Tibial nerve (tissue), 4 donors: ENCODE measurements at regions not wholly inside any gene's neighbourhood (a gene's known extent, or its start where the extent isn't known, plus 50 kb on each side); places are given as distances from the start of the nearest gene placed in this dataset.

Experiments
- CTCF ChIP-seq, 5 experiments: fragments of 200-600 bp in 3 of 5; fragments of 450-650 bp in 2 of 5; sonication (generic) in 3 of 5; IDR thresholded peaks; one replicate each; pipeline ENCODE4 v1.5.1; 2016 to 2019; ENCODE audit warnings: antibody characterized with exemption in 5 of 5, mild to moderate bottlenecking in 3 of 5, moderate library complexity in 2 of 5
- EP300 ChIP-seq, 2 donors: sonication (generic); formaldehyde crosslinking; IDR thresholded peaks; one replicate each; pipeline ENCODE4 v1.6.1; 2017; ENCODE audit warnings: antibody characterized with exemption in 2 of 2, mild to moderate bottlenecking in 1 of 2
- POLR2A ChIP-seq, 2 donors: fragments of 450-650 bp; IDR thresholded peaks; one replicate each; pipeline ENCODE4 v1.6.1; 2017; ENCODE audit warnings: antibody characterized with exemption in 2 of 2, mild to moderate bottlenecking in 2 of 2, moderate library complexity in 2 of 2

- TF ChIP-seq CTCF (IDR thresholded peaks at IDR 0.05) = no peak
- no peak for TF ChIP-seq POLR2A (IDR thresholded peaks at IDR 0.05)
- TF ChIP-seq EP300 (IDR thresholded peaks at IDR 0.05) = no peak
Observed at GRCh38 chr12:13697973-13698372, 283.4 kb downstream of the GRIN2B start.
